Activated CD8-positive, alpha-beta T cell treated with anti-CD3 and anti-CD28 coated beads for 36 hours (primary cell): ENCODE measurements at regions not wholly inside any gene's neighbourhood (a gene's known extent, or its start where the extent isn't known, plus 50 kb on each side); places are given as distances from the start of the nearest gene placed in this dataset.
"Not testable (repeated sequence)": the region's sequence is repeated elsewhere in the genome, so short reads cannot be mapped to it uniquely, and the experiment has no call there.

Experiments used
- ATAC-seq: fragments of 200-7000 bp; cut with Tn5 transposase; one replicate; pipeline ENCODE4 v1.10.0; 2021; ENCODE audit warnings: mild to moderate bottlenecking, moderate library complexity
- CTCF ChIA-PET: fragments of 350-600 bp; sonication (Branson Sonifier 250); formaldehyde crosslinking; loops from one replicate; lab custom pipeline; 2021; ENCODE audit warnings: antibody characterized with exemption; lab: Charles Lee
- POLR2A ChIA-PET: fragments of 350-600 bp; sonication (Branson Sonifier 250); formaldehyde crosslinking; loops from one replicate; lab custom pipeline; 2021; ENCODE audit warnings: antibody characterized with exemption; lab: Charles Lee
- DNase-seq: peaks from one replicate; pipeline ENCODE4 v3.0.0-alpha.2; 2020
- H3K27ac Mint-ChIP-seq: one replicate; pipeline ENCODE4 v1.8.0; 2021; ENCODE audit warnings: mild to moderate bottlenecking, mixed read lengths
- H3K27me3 Mint-ChIP-seq: one replicate; pipeline ENCODE4 v1.8.0; 2021; ENCODE audit warnings: mixed read lengths
- H3K36me3 Mint-ChIP-seq: one replicate; pipeline ENCODE4 v1.8.0; 2021; ENCODE audit warnings: low read depth, mixed read lengths
- H3K4me1 Mint-ChIP-seq: one replicate; pipeline ENCODE4 v1.8.0; 2021; ENCODE audit warnings: low read depth, mixed read lengths
- H3K4me3 Mint-ChIP-seq: one replicate; pipeline ENCODE4 v1.8.0; 2021; ENCODE audit warnings: mild to moderate bottlenecking, moderate library complexity, mixed read lengths
- H3K9me3 Mint-ChIP-seq: one replicate; pipeline ENCODE4 v1.8.0; 2021; ENCODE audit warnings: mixed read lengths
- CTCF ChIP-seq: fragments of 200-600 bp; IDR thresholded peaks from one replicate; pipeline ENCODE4 v1.8.0; 2022; ENCODE audit warnings: antibody characterized with exemption, mild to moderate bottlenecking
- intact Hi-C: fragments of 100-400 bp; cut with micrococcal nuclease; formaldehyde crosslinking; loops from one replicate; pipeline ENCODE4 v1.10.0; 2022

- ChIA-PET POLR2A (no interaction called here), CTCF (no interaction called here)
- intact Hi-C loops, result no loop called here
- Mint-ChIP-seq H3K27me3 (no peaks in the 10 kb centered on the region), H3K36me3 (no peaks in the 10 kb centered on the region), H3K4me3 (no peak overlapping the region), H3K27ac (no peak overlapping the region), H3K4me1 (no peaks in the 10 kb centered on the region), H3K9me3 (peaks cover 2% of the 10 kb centered on the region)
- ATAC-seq (no peak), DNase-seq (no peak)
- TF ChIP-seq CTCF, result no peak
These were observed 242.3 kb downstream of the FSIP2 start for GRCh38 chr2:185980944-185981343.

- intact Hi-C loops, result no loop called here
- ATAC-seq (no peak), DNase-seq (no peak)
- CTCF ChIA-PET, result no interaction called here
- H3K4me3 Mint-ChIP-seq, result no peak overlapping the region
- POLR2A ChIA-PET, result interaction anchor here (0.5 kb wide), 1 partner anchor 406 kb away, joined by 3 read pairs; no protein-coding TSS in a partner anchor
- no peaks in the 10 kb centered on the region for H3K4me1 Mint-ChIP-seq
- H3K36me3 Mint-ChIP-seq, result no peaks in the 10 kb centered on the region
- peaks cover 2% of the 10 kb centered on the region for H3K9me3 Mint-ChIP-seq
- H3K27ac Mint-ChIP-seq, result no peak overlapping the region
- TF ChIP-seq CTCF, result no peak
- no peaks in the 10 kb centered on the region for H3K27me3 Mint-ChIP-seq
These were observed 246.1 kb downstream of the FSIP2 start for GRCh38 chr2:185984670-185985069.

- intact Hi-C loops, DNase-seq, H3K9me3 Mint-ChIP-seq, CTCF ChIA-PET, H3K4me1 Mint-ChIP-seq, H3K4me3 Mint-ChIP-seq, ATAC-seq, POLR2A ChIA-PET, H3K36me3 Mint-ChIP-seq, H3K27ac Mint-ChIP-seq, H3K27me3 Mint-ChIP-seq: not testable (repeated sequence)
These were observed 250.3 kb downstream of the FSIP2 start for GRCh38 chr2:185988907-185989306.

- intact Hi-C loops, result no loop called here
These were observed 252.4 kb downstream of the FSIP2 start for GRCh38 chr2:185990861-185991525.

GRCh38 chr2:185998562-185999070, 260.0 kb downstream of the FSIP2 start:
- peaks cover 4% of the 10 kb centered on the region for H3K4me1 Mint-ChIP-seq
- DNase-seq, result no peak
- no peaks in the 10 kb centered on the region for H3K9me3 Mint-ChIP-seq
- H3K36me3 Mint-ChIP-seq, result no peaks in the 10 kb centered on the region
- H3K27ac Mint-ChIP-seq, result no peak overlapping the region
- no peaks in the 10 kb centered on the region for H3K27me3 Mint-ChIP-seq
- POLR2A ChIA-PET, result no interaction called here
- intact Hi-C loops, result no loop called here
- no peak for TF ChIP-seq CTCF
- H3K4me3 Mint-ChIP-seq, result no peak overlapping the region
- CTCF ChIA-PET, result no interaction called here
- no peak for ATAC-seq

More at GRCh38 chr2:185990861-185991525, 252.4 kb downstream of the FSIP2 start:
- no peak for DNase-seq
- ATAC-seq, result no peak
- H3K4me3 Mint-ChIP-seq, result no peak overlapping the region
- H3K9me3 Mint-ChIP-seq, result no peaks in the 10 kb centered on the region
- CTCF ChIA-PET, result no interaction called here
- no peak overlapping the region for H3K27ac Mint-ChIP-seq
- POLR2A ChIA-PET, result no interaction called here
- no peaks in the 10 kb centered on the region for H3K36me3 Mint-ChIP-seq
- no peaks in the 10 kb centered on the region for H3K4me1 Mint-ChIP-seq
- no peaks in the 10 kb centered on the region for H3K27me3 Mint-ChIP-seq
- no peak for TF ChIP-seq CTCF
